ENCODE measurements at regions not wholly inside any gene's neighbourhood (a gene's known extent, or its start where the extent isn't known, plus 50 kb on each side); places are given as distances from the start of the nearest gene placed in this dataset.
"Not testable (repeated sequence)": the region's sequence is repeated elsewhere in the genome, so short reads cannot be mapped to it uniquely, and the experiment has no call there.

DNA sequence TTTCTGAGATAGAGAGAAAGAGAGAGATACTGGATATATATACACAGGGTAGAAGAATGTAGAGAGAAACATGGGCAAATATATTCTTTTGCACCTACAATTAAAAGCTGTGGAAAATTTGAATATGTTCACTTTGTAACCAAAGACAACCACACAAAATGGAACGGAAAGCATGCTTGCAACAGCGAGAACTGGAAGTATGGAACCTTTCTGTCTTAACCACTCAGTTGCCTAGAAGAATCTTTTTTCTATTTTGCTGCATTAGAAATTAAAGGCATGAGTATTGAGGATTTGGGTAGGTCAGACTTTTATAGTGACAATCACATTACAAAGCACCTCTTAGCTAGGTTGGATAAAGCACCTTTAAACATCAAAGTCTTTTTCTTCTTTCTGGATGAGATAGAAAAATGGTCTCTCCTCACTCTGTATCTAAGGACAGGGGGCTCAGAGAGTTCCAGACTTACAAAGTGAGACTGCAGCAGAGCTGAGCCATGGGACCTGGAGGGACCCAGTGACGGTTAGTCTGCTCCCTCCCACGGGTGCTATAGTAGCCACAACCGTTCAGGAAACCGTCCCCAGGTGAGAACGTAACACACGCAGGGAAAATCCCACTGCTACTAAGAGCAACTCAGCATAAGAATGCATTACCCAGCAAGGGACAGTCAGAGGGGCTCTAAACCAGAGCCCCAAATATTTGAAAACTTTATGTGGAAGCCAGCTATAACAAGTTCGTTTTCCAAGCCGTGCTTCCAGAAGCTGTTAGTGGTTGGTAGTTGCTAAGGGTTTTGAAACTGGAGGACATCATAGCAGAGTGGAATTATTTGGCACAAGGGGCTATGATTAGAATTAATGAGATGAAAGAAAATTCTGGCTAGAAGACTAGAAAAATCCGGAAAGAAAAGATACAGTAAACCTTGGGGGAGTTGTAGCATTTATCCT is 97.1 kb downstream of the DAD1 start:
- DNase-seq (ENCODE audit: low spot score): no peak

DNA sequence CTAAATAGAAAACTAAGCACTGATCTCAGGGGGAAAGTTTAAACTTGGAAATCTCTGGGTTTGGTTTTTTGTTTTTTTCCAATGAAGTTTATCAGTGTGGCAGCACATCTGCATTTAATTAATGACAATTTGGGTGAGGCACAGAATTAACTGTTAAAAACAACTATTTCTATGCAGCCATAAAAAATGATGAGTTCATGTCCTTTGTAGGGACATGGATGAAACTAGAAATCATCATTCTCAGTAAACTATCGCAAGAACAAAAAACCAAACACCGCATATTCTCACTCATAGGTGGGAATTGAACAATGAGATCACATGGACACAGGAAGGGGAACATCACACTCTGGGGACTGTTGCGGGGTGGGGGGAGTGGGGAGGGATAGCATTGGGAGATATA is 98.0 kb downstream of the DAD1 start:
- DNase-seq (ENCODE audit: low spot score): not testable (repeated sequence)

GRCh38 chr14:22489957-22490950 is 98.8 kb downstream of the DAD1 start:
- no peak for DNase-seq (ENCODE audit: low spot score)

GRCh38 chr14:22489244-22489545 is 99.8 kb downstream of the DAD1 start:
- no peak for DNase-seq (ENCODE audit: low spot score)

DNA sequence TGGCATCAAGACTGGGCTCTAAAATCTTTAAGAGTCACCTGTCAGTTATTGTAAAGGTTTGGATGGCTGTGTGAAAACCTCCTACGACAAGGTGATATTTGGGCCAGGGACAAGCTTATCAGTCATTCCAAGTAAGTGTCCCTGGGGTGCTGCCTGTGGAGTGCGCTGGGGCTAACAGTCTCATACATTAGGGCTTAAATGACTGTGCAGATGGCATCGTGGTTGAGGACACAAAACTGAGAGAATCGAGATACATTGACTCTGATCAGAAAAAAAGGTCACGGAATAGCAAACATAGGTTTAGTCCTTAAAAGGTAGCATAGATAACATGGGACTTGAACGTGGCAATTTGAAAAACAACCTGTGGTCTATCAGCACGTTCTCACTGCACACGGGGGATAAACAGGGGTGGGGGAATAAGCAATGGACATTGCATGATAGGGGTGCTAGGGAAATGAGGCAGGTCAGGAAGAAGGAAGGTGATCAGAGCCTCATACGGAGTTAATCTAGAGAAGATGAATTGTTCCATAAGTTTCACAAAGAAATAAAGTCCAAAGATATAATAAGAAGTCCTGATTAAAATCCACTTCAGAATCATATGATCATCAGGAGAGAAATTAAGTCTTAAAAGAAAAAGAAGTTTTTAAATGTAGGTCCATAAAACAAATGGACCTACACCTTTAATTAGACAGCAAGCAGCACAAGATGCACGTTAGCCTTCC is 100.3 kb downstream of the DAD1 start:
- no peak for DNase-seq (ENCODE audit: low spot score)

DNA sequence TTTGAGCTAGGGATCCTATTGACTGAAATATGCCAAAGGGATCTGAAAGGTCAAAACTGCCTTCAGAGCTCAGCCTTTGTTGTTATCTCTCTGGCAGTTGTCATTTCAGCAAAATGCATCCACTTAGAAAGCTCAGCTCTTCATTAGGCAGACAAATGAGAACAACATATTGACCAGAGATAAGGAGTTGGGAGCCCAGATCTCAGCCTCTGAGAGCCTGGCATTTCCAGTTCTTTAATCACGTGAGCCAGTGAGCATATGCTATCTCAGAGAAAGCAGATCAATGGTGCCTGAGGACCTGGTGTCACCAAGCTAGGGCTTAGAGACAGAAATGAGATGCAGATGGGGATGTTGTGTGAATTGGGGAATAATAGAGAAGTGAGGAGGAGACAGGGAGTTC is 101.1 kb downstream of the DAD1 start:
- DNase-seq (ENCODE audit: low spot score): no peak

DNA sequence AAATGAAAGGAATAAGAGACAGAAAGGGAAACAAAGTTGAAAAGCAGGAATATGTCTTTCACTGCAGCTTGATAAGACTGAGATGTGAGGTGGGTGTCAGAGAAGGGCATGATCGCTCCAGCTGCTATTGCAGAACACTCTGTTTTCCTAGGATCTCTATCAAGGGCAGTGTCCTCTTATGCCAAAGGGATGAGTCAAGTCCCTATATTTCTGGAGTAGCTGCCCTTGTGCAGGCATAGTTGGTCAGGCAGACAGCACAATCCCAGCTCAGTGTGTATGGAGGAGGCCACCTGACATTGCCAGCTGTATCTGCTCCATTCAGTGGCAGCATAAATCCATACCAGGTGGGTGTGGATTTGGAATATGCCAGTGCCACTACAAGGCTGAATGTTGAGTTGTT is 101.6 kb downstream of the DAD1 start:
- no peak for DNase-seq (ENCODE audit: low spot score)

DNA sequence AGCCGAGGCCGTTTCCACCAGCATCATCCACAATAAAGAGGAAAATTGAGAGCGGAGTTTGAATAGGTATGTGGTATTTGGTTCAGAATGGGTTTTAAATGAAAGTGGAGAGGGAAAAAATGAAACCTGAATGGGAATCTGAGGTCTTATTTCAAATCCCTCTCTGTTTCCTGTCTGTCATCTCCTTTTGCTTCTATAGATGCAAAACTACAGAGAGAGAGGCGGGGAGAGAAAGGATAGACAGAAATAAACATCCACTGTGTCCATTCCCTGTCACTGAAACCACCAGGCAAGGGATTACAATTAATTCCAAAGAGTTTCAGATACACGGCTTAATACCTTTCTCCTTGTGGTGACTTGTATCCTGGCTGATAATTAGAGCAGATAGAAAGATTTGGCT is 102.3 kb downstream of the DAD1 start:
- DNase-seq (ENCODE audit: low spot score): no peak

GRCh38 chr14:22485649-22486048 is 103.4 kb downstream of the DAD1 start:
- DNase-seq (ENCODE audit: low spot score): no peak

GRCh38 chr14:22485178-22485577 is 103.8 kb downstream of the DAD1 start:
- DNase-seq (ENCODE audit: low spot score): no peak

- no peak for DNase-seq (ENCODE audit: low spot score)
Observed at GRCh38 chr14:22484632-22485031, 104.4 kb downstream of the DAD1 start.

DNA sequence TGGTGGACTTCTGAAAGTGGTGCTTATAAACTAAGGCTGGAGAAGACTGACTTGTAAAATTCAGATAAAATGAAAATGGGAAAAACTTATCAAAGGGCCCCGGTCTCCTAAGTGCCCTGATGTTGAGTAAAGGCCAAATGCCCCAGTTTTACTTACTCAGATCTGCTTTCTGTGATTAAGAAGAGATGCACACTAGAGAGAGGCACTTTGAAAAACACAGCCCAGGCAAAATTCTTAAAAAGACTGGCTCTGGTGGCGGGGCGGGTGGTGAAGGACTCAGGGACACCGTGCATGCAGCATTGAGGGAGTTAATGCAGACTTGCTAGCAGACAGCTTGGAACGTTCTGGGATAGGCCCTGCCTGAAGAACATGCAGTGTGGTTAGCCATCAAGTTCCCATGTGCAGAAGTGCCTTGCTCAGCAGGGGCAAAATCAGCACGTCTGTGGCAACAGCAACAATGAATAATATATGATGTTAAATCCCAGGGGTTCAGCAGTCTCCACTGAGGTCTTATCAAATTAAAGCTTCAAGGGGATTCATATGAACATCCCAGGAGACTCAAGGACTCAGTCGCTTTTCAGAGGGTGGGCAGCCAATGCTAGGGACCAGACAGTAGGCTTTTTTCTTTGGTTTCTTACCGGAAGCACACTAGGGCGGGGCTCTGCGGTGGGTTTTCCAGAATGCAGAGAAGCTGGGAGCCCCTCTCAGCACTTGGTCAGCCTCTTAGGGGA is 105.0 kb downstream of the DAD1 start:
- DNase-seq (ENCODE audit: low spot score): no peak

GRCh38 chr14:22482782-22483553 is 106.1 kb downstream of the DAD1 start:
- DNase-seq (ENCODE audit: low spot score): no peak

GRCh38 chr14:22482085-22482694 is 106.8 kb downstream of the DAD1 start:
- DNase-seq (ENCODE audit: low spot score): no peak

GRCh38 chr14:22481546-22481945 is 107.5 kb downstream of the DAD1 start:
- no peak for DNase-seq (ENCODE audit: low spot score)

DNA sequence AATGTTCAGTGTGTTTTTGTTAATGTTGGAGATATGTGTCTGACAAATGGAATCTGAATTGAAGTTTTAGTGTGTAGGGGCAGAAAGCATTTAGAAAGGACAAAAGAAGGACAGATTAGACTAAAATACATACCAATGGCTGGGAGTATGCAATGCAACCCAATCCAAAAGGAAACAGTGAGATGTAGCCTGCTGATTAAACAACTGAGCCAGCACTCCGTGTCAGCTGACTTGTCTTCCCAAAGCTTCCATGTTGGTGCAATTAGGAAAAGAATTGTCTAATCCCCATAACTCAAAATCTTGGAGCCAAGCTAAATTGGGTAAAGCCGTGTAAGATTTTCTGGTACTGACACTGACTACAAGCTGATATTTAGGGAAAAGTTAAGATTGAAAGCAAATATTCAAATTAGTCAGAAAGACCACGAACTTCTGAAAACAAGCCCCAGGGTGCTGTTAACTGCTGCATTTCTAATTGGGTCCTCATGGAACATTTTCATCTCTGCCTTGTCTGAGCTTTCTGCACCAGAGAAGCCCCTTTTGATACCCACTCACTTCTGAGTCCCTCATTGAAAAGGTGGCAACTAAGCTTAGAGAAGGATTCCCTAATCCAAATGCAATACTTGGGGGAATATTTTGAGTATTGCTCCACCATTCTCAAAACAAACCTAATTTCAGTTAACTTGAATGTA is 109.1 kb downstream of the DAD1 start:
- no peak for DNase-seq (ENCODE audit: low spot score)

- no peak for DNase-seq (ENCODE audit: low spot score)
Observed at GRCh38 chr14:22479132-22479531, 109.9 kb downstream of the DAD1 start.

DNA sequence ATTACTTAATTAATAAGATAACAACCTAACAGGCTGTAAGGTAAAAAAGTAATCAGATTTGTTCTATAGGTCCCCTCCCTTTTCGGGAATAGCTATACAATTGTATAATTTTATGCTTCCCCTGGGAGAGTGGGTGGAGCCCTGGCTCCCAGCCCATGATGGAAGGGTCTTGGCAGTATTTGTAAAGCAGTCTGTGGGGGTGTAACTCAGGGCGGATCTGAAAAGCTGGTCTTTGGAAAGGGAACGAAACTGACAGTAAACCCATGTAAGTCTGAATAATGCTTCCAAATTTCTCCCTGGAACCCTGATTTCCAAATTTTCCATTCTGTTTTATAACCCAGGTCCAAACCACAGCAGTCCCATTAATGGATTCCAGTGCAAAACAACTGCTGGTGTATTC is 110.4 kb downstream of the DAD1 start:
- no peak for DNase-seq (ENCODE audit: low spot score)

GRCh38 chr14:22478247-22478646 is 110.8 kb downstream of the DAD1 start:
- DNase-seq (ENCODE audit: low spot score): no peak

All from germinal center (tissue), 1 donor.